GM13977 (cell line): ENCODE measurements at regions not wholly inside any gene's neighbourhood (a gene's known extent, or its start where the extent isn't known, plus 50 kb on each side); places are given as distances from the start of the nearest gene placed in this dataset.

ENCODE experiments used
- DNase-seq: peaks from one replicate; pipeline ENCODE4 v3.0.0; 2012; ENCODE audit warnings: low spot score
- in situ Hi-C: fragments of 300-500 bp; cut with MboI; formaldehyde crosslinking; loops from one replicate; pipeline ENCODE4 v1.12.0; 2022; ENCODE audit warnings: low sequenced_read_pairs, low pct_unique_long_range_greater_than_20kb, mixed read lengths, inconsistent platforms; ENCODE audit not compliant: unreplicated experiment
- TF ChIP-seq, protein P1 (sequence below): IDR thresholded peaks from 2 replicates; pipeline ENCODE4 v1.5.1; 2012; ENCODE audit warnings: mild to moderate bottlenecking, control low read depth; ENCODE audit not compliant: insufficient read depth; ENCODE audit errors: extremely low read depth, missing control alignments

DNA sequence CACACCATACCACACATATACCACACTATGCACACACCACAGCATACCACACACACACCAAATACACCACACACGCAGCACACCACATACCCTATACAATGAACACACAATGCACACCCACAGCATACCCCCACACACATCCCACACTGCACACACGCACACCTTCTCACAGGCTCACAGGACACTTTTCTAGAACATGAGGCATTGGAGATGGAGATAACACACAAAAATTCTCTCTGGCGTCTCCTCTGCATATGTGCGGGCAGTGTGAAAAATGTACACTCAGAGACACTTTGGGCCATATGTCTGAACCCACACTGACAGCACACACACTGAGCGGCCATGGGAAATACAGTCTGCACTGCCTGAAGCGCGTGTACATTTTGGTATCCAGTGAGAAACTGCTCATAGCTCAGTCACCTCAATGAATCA, 278.1 kb downstream of the GADD45G start:
- TF ChIP-seq, protein P1, sequence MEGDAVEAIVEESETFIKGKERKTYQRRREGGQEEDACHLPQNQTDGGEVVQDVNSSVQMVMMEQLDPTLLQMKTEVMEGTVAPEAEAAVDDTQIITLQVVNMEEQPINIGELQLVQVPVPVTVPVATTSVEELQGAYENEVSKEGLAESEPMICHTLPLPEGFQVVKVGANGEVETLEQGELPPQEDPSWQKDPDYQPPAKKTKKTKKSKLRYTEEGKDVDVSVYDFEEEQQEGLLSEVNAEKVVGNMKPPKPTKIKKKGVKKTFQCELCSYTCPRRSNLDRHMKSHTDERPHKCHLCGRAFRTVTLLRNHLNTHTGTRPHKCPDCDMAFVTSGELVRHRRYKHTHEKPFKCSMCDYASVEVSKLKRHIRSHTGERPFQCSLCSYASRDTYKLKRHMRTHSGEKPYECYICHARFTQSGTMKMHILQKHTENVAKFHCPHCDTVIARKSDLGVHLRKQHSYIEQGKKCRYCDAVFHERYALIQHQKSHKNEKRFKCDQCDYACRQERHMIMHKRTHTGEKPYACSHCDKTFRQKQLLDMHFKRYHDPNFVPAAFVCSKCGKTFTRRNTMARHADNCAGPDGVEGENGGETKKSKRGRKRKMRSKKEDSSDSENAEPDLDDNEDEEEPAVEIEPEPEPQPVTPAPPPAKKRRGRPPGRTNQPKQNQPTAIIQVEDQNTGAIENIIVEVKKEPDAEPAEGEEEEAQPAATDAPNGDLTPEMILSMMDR, result no peak
- in situ Hi-C loops, result no loop called here
- DNase-seq, result no peak

DNA sequence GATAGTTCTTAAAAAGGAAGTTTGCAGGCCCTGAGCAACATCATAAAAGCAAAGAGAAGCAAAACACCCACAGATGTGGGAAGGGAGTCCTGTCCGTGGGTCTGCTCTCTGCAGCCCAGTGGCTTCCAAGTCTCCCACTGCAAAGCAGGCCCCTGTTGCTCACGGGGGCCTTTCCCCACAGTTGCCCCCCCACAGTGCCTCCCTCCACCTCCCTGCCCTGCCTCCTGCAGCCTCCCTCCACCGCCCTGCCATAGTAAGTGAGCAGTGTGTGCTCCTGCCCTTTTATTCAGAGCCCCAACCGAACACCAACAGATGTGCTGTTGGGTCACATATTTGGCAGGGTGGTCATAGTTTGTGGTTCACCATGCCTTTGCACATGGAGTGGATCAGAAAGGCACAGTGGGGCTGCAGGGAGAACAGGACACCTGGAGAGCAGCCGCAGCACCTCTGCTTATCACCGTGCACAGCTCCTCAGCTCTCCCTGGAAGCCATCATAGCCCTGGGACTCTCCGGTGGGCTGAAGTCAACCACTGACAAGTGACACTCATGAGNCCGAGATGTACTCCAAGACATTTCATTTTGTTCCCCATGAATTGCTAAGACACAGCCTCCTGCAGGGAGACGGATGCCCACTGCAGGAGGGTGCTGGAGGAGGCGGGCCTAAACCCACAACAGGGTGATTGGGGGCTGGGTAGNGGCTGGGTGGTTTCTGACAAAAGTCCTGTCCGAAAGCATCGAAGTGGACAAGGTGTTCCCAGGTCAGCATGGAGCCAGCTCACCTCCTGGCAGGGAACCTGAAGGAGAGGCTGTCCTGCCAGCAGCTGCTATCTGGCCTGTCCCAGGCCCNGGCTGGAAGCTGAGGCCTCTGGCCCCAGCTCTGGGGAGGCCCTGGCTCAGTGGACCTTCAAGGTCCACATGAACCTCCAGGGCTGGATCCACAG, 278.9 kb downstream of the GADD45G start:
- DNase-seq, result no peak

DNA sequence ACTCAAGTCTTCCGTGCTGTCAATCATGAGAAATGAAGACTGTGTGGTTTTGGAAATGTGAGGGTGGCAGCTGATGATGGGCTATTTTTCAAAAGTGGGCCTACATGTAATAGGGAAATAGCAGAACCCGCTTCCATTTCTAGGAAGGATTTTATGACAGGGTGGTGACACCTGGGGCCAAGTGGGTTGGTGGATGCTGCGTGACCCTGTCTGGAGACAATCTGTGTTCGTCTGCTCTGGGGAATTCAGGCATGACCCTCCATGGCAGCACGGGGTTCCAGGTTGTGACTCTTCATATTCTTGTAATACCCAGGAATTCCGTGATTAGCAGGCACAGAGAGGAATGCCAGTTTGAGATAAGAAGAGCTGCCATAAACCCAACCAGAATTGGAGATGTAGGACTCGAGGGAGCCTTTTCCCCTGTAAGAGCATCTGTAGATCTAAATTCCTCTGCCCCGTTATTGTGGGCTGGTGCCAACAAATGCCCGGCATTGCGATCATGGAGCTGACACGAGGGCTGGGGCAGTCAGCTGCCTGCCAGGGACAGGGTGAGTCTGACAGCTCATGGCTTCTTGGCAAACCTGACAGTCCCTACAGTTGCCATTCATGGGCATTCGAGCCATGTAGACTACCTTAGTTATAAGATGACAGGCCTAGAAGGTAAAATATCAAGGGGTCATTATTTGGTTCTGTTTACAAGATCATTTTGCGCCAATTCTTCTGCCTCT, 279.7 kb downstream of the GADD45G start:
- in situ Hi-C loops, result no loop called here
- no peak for DNase-seq
- TF ChIP-seq, protein P1, result no peak

More for the DNA sequence above, 278.9 kb downstream of the GADD45G start:
- in situ Hi-C loops, result no loop called here
- TF ChIP-seq, protein P1, result no peak

DNA sequence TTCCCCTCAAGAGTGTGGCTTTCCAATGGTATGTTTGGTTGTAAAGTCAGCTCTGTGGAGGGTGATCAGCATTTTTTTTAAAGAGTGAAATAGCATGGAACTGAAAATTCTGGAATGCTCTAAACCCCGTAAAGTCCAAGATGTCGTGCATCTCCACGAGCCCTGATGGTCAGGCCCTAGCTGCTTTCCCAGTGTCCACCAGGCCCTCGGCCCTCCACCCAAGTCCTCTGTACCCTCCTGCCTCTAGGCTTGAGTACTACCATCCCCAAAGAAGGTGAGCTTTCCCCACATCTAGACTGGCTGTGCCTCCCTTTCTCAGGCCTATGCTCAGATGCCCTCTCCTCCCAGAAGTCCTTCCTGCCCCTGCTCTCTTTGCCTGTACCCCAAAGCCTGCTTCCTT, 280.3 kb downstream of the GADD45G start:
- in situ Hi-C loops, result no loop called here
- DNase-seq, result no peak

DNA sequence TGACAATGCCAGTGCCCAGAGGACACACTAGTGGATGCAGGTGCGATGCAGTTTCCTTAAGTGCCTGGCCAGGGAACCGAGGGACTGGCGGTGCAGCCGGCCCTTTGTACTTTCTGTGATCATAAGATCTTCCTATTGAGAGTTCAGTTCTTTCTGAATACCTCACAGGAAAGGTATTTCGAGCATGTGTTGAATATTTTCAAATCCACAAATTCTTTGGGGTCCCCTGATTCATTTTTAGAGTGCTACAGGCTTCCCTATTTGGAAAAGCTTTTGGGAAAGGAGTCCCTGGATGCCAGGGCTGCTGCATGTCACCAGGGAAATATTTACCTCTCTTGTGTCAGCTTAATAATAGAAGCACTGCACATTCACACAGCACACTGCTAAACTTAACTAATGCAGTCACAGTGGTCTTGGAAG, 281.5 kb downstream of the GADD45G start:
- in situ Hi-C loops, result no loop called here
- no peak for DNase-seq
- TF ChIP-seq, protein P1, result no peak

More for the DNA sequence above, 280.3 kb downstream of the GADD45G start:
- TF ChIP-seq, protein P1, result no peak

DNA sequence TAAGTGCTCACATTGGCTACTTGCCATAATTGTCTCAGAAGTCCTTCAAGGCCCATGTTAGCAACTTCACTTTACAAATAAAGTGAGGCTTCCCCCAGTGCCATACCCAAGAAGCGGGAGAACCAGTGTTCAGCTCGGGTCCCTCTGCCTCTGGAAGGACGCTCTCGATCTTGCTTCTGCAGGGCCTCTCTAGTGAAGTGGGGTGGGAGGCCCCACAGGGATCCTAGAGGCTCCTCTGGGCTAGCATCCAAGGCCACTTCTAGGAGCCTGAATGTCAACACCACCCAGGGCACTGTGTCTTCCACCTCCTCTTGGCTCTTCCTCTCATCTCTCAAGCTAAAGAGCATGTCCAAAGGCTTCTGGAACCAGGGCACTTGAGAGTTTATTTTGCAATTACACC, 282.5 kb downstream of the GADD45G start:
- TF ChIP-seq, protein P1, result no peak
- in situ Hi-C loops, result no loop called here
- DNase-seq, result no peak
